Endothelial cell of umbilical vein (primary cell): ENCODE measurements at regions not wholly inside any gene's neighbourhood (a gene's known extent, or its start where the extent isn't known, plus 50 kb on each side); places are given as distances from the start of the nearest gene placed in this dataset.

Experiments
- POLR2AphosphoS5 ChIP-seq: IDR thresholded peaks from 2 replicates; pipeline ENCODE4 v1.6.1; 2012; ENCODE audit warnings: low read depth, mild to moderate bottlenecking, control low read depth, low read length, moderate library complexity; ENCODE audit not compliant: insufficient read depth
- TF ChIP-seq, protein P1 (sequence below), 2 donors: IDR thresholded peaks; 1 replicate in 1 of 2; 2 replicates in 1 of 2; pipeline ENCODE4 v1.5.1; 2011; ENCODE audit warnings: low read length in 2 of 2, mild to moderate bottlenecking in 2 of 2, moderate library complexity in 2 of 2, control low read depth in 1 of 2, inconsistent platforms in 1 of 2, low read depth in 1 of 2; ENCODE audit not compliant: insufficient read depth in 1 of 2; ENCODE audit errors: extremely low read depth in 1 of 2
- TF ChIP-seq, protein P2 (sequence below): IDR thresholded peaks from 2 replicates; pipeline ENCODE4 v1.6.1; 2011; ENCODE audit not compliant: insufficient read depth, insufficient read length

DNA sequence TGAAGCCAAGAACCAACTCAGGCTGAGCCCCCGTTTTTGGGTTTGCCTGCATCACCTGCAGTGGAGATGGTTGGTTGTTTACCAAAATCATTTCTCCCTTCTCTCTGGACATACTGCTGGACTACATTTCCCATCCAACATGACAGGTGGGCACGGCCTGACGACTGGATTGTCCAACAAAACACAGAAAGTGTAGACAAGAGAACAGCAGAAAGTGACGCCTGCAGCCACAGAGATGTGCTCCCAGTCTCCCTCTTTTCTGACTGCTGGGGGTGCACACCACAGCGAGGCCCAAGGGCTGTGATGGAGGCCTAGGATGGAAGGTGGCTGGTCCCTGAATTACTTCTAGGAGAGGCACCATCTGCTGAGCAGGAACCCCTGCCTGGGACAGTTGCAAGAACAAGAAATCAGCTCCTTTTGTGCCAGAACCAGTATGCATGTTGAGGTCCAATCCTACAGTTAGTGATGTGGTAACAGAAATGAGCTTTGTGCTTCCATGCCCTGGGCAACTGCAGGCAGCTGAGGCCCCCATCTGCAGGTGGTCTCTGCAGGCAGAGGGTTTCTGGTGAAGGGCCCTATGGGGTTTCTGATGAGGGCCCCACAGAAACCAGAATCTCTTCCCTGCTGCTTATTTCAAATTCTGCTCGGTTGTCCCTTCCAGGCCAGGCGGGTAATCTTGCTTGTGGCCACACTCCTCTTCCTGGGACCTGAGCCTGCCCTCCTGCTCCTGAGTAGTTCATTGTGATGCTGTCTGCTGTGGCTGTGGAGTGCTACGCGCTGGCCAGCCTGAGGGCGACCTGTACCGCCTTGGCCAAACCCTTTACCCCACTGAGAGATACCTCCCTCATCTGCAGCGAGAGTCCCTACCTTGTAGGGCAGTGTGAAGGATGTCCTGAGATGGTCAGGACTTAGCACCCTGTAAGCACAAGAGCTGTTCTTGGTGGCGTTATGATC, 168.3 kb downstream of the ASB1 start:
- TF ChIP-seq, protein P1, sequence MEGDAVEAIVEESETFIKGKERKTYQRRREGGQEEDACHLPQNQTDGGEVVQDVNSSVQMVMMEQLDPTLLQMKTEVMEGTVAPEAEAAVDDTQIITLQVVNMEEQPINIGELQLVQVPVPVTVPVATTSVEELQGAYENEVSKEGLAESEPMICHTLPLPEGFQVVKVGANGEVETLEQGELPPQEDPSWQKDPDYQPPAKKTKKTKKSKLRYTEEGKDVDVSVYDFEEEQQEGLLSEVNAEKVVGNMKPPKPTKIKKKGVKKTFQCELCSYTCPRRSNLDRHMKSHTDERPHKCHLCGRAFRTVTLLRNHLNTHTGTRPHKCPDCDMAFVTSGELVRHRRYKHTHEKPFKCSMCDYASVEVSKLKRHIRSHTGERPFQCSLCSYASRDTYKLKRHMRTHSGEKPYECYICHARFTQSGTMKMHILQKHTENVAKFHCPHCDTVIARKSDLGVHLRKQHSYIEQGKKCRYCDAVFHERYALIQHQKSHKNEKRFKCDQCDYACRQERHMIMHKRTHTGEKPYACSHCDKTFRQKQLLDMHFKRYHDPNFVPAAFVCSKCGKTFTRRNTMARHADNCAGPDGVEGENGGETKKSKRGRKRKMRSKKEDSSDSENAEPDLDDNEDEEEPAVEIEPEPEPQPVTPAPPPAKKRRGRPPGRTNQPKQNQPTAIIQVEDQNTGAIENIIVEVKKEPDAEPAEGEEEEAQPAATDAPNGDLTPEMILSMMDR (IDR thresholded peaks at IDR 0.05; ENCODE audit: extremely low read depth in 1 of 2, insufficient read depth in 1 of 2, low read depth in 1 of 2, low read length in 2 of 2) = no peak
- TF ChIP-seq, protein P2, sequence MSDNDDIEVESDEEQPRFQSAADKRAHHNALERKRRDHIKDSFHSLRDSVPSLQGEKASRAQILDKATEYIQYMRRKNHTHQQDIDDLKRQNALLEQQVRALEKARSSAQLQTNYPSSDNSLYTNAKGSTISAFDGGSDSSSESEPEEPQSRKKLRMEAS = no peak
- TF ChIP-seq POLR2AphosphoS5 = no peak
